ENCODE measurements at regions not wholly inside any gene's neighbourhood (a gene's known extent, or its start where the extent isn't known, plus 50 kb on each side); places are given as distances from the start of the nearest gene placed in this dataset.
A peak's percentile ranks its signal among the peaks of the same experiment; 100 is the strongest.
"Not testable (repeated sequence)": the region's sequence is repeated elsewhere in the genome, so short reads cannot be mapped to it uniquely, and the experiment has no call there.

DNA sequence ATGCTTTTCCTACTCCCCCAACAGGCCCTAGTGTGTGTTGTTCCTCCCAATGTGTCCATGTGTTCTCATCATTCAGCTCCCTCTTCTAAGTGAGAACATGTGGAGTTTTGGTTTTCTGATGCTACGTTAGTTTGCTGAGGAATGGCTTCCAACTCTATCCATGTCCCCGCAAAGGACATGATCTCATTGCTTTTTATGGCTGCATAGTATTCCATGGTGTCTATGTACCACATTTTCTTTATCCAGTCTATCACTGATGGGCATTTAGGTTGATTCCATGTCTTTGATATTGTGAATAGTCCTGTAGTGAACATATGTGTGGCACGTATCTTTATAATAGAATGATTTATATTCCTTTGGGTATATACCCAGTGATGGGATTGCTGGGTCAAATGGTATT, 72.5 kb upstream of the CCNY start:
- intact Hi-C loops (cut with micrococcal nuclease); H4K20me1 ChIP-seq (replicated peaks; ENCODE audit: control insufficient read depth, insufficient read depth, low read length); in situ Hi-C loops (cut with MboI); H2AFZ ChIP-seq (ENCODE audit: low read depth, low read length); H3K4me2 ChIP-seq (ENCODE audit: insufficient read depth, low read length); DNase-seq (ENCODE audit: extremely low read depth in 1 of 4, low spot score in 3 of 4); POLR2A ChIA-PET; H3K9ac ChIP-seq (ENCODE audit: insufficient read depth in 1 of 2, low read depth in 2 of 2, low read length in 2 of 2); H3K27ac ChIP-seq (ENCODE audit: extremely low read depth, low read depth, low read length); CTCF ChIA-PET (ENCODE audit: low intra/inter-chr PET ratio); H3K79me2 ChIP-seq (ENCODE audit: control insufficient read depth, insufficient read depth, low read length); H3K9me1 ChIP-seq (ENCODE audit: control insufficient read depth, insufficient read depth, low read length); FAIRE-seq; ATAC-seq; H3K27me3 ChIP-seq (ENCODE audit: control insufficient read depth in 2 of 2, insufficient read depth in 2 of 2, low read length in 2 of 2); H3K4me3 ChIP-seq; H3K9me3 ChIP-seq (replicated peaks; ENCODE audit: control insufficient read depth, insufficient read depth, low read depth, low read length); H3K36me3 ChIP-seq (ENCODE audit: control insufficient read depth, insufficient read depth, low read length); BruUV-seq (replicated peaks): not testable (repeated sequence)
- 65% methylated on average over 3 of the region's 3 CpGs for WGBS (ENCODE audit: insufficient coverage, low coverage, missing lambda C conversion rate)
- TF ChIP-seq ZNF146 (CRISPR knock-in tag; IDR thresholded peaks at IDR 0.05; ENCODE audit: unreplicated experiment), result peak; percentile 53
- peaks cover 7 to 11% of the 10 kb centered on the region in 2 experiments for H3K4me1 ChIP-seq (replicated peaks in 1 of 2; ENCODE audit: control insufficient read depth in 2 of 2, insufficient read depth in 2 of 2, low read length in 2 of 2)

DNA sequence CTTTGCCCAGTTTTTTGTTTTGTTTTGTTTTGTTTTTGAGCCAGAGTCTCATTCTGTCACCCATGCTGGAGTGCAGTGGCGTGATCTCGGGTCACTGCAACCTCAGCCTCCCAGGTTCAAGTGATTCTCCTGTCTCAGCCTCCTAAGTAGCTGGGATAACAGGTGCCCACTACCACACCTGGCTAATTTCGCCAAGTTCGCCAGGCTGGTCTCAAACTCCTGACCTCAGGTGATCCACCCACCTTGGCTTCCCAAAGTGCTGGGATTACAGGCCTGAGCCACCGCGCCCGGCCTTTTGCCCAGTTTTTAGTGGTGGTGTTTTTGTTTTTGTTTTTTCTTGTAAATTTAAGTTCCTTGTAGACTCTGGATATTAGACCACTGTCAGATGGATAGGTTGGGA, 71.7 kb upstream of the CCNY start:
- H3K79me2 ChIP-seq (ENCODE audit: control insufficient read depth, insufficient read depth, low read length); in situ Hi-C loops (cut with MboI); H3K9ac ChIP-seq (ENCODE audit: insufficient read depth in 1 of 2, low read depth in 2 of 2, low read length in 2 of 2); H4K20me1 ChIP-seq (replicated peaks; ENCODE audit: control insufficient read depth, insufficient read depth, low read length); POLR2A ChIA-PET; H3K27ac ChIP-seq (ENCODE audit: extremely low read depth, low read depth, low read length); DNase-seq (ENCODE audit: extremely low read depth in 1 of 4, low spot score in 3 of 4); H2AFZ ChIP-seq (ENCODE audit: low read depth, low read length); H3K4me3 ChIP-seq; CTCF ChIA-PET (ENCODE audit: low intra/inter-chr PET ratio); H3K9me1 ChIP-seq (ENCODE audit: control insufficient read depth, insufficient read depth, low read length); FAIRE-seq; H3K27me3 ChIP-seq (ENCODE audit: control insufficient read depth in 2 of 2, insufficient read depth in 2 of 2, low read length in 2 of 2); H3K36me3 ChIP-seq (ENCODE audit: control insufficient read depth, insufficient read depth, low read length); BruUV-seq (replicated peaks); intact Hi-C loops (cut with micrococcal nuclease); H3K4me2 ChIP-seq (ENCODE audit: insufficient read depth, low read length); ATAC-seq; H3K9me3 ChIP-seq (replicated peaks; ENCODE audit: control insufficient read depth, insufficient read depth, low read depth, low read length): not testable (repeated sequence)
- peaks cover 12 to 13% of the 10 kb centered on the region in 2 experiments for H3K4me1 ChIP-seq (replicated peaks in 1 of 2; ENCODE audit: control insufficient read depth in 2 of 2, insufficient read depth in 2 of 2, low read length in 2 of 2)
- 66% methylated on average over 7 of the region's 7 CpGs for WGBS (ENCODE audit: insufficient coverage, low coverage, missing lambda C conversion rate)
